Activated CD4-positive, alpha-beta memory T cell treated with anti-CD3 and anti-CD28 coated beads for 36 hours (primary cell): ENCODE measurements at regions not wholly inside any gene's neighbourhood (a gene's known extent, or its start where the extent isn't known, plus 50 kb on each side); places are given as distances from the start of the nearest gene placed in this dataset.

Source experiments
- CTCF ChIA-PET: fragments of 350-600 bp; sonication (Branson Sonifier 250); formaldehyde crosslinking; loops from one replicate; lab custom pipeline; 2021; ENCODE audit warnings: antibody characterized with exemption, inconsistent platforms; lab: Charles Lee
- POLR2A ChIA-PET: fragments of 350-600 bp; sonication (Branson Sonifier 250); formaldehyde crosslinking; loops from one replicate; lab custom pipeline; 2021; ENCODE audit warnings: antibody characterized with exemption; lab: Charles Lee
- DNase-seq: peaks from one replicate; pipeline ENCODE4 v3.0.0-alpha.2; 2020
- H3K27ac Mint-ChIP-seq: one replicate; pipeline ENCODE4 v1.8.0; 2021; ENCODE audit warnings: mixed read lengths
- H3K27me3 Mint-ChIP-seq: one replicate; pipeline ENCODE4 v1.8.0; 2021; ENCODE audit warnings: mixed read lengths
- H3K36me3 Mint-ChIP-seq: one replicate; pipeline ENCODE4 v1.8.0; 2021; ENCODE audit warnings: mixed read lengths
- H3K4me1 Mint-ChIP-seq: one replicate; pipeline ENCODE4 v1.8.0; 2021; ENCODE audit warnings: low read depth, mixed read lengths
- H3K4me3 Mint-ChIP-seq: one replicate; pipeline ENCODE4 v1.8.0; 2021; ENCODE audit warnings: mild to moderate bottlenecking, mixed read lengths
- H3K9me3 Mint-ChIP-seq: one replicate; pipeline ENCODE4 v1.8.0; 2021; ENCODE audit warnings: mixed read lengths
- intact Hi-C: fragments of 100-400 bp; cut with micrococcal nuclease; formaldehyde crosslinking; loops from one replicate; pipeline ENCODE4 v1.15.1; 2023

GRCh38 chr6:40973304-40973703 is 65.7 kb downstream of the UNC5CL start:
- H3K27me3 Mint-ChIP-seq, result peaks cover 28% of the 10 kb centered on the region
- no peaks in the 10 kb centered on the region for H3K36me3 Mint-ChIP-seq
- H3K27ac Mint-ChIP-seq, result no peak overlapping the region
- no peak for DNase-seq
- no peaks in the 10 kb centered on the region for H3K4me1 Mint-ChIP-seq
- intact Hi-C loops, result no loop called here
- ChIA-PET POLR2A (no interaction called here), CTCF (no interaction called here)
- H3K9me3 Mint-ChIP-seq, result peaks cover 3% of the 10 kb centered on the region
- H3K4me3 Mint-ChIP-seq, result no peak overlapping the region

GRCh38 chr6:40972814-40973213 is 66.2 kb downstream of the UNC5CL start:
- no peaks in the 10 kb centered on the region for H3K4me1 Mint-ChIP-seq
- H3K4me3 Mint-ChIP-seq, result no peak overlapping the region
- ChIA-PET POLR2A (no interaction called here), CTCF (no interaction called here)
- DNase-seq, result no peak
- H3K27me3 Mint-ChIP-seq, result peaks cover 25% of the 10 kb centered on the region
- intact Hi-C loops, result no loop called here
- no peaks in the 10 kb centered on the region for H3K36me3 Mint-ChIP-seq
- peaks cover 3% of the 10 kb centered on the region for H3K9me3 Mint-ChIP-seq
- H3K27ac Mint-ChIP-seq, result no peak overlapping the region

GRCh38 chr6:40972190-40972589 is 66.8 kb downstream of the UNC5CL start:
- ChIA-PET POLR2A (no interaction called here), CTCF (interaction anchor here (0.7 kb wide), 1 partner anchor 64 kb away, joined by 5 read pairs; no protein-coding TSS in a partner anchor)
- Mint-ChIP-seq H3K9me3 (peaks cover 3% of the 10 kb centered on the region), H3K36me3 (no peaks in the 10 kb centered on the region), H3K27me3 (peaks cover 21% of the 10 kb centered on the region), H3K4me3 (no peak overlapping the region), H3K27ac (no peak overlapping the region), H3K4me1 (no peaks in the 10 kb centered on the region)
- DNase-seq, result no peak
- intact Hi-C loops, result no loop called here

GRCh38 chr6:40968620-40969164 is 70.3 kb downstream of the UNC5CL start:
- H3K36me3 Mint-ChIP-seq, result no peaks in the 10 kb centered on the region
- peaks cover 3% of the 10 kb centered on the region for H3K9me3 Mint-ChIP-seq
- DNase-seq, result no peak
- intact Hi-C loops, result no loop called here
- peaks cover 5% of the 10 kb centered on the region for H3K27me3 Mint-ChIP-seq
- no peak overlapping the region for H3K27ac Mint-ChIP-seq
- H3K4me1 Mint-ChIP-seq, result no peaks in the 10 kb centered on the region
- ChIA-PET POLR2A (no interaction called here), CTCF (no interaction called here)
- no peak overlapping the region for H3K4me3 Mint-ChIP-seq

- intact Hi-C loops, result no loop called here
- peaks cover 12% of the 10 kb centered on the region for H3K4me1 Mint-ChIP-seq
- H3K9me3 Mint-ChIP-seq, result no peaks in the 10 kb centered on the region
- H3K27me3 Mint-ChIP-seq, result peaks cover 3% of the 10 kb centered on the region
- H3K4me3 Mint-ChIP-seq, result no peak overlapping the region
- no peaks in the 10 kb centered on the region for H3K36me3 Mint-ChIP-seq
- POLR2A ChIA-PET, result no interaction called here
- DNase-seq, result no peak
- CTCF ChIA-PET, result no interaction called here
- H3K27ac Mint-ChIP-seq, result no peak overlapping the region
These were observed 72.2 kb downstream of the UNC5CL start for GRCh38 chr6:40966860-40967259.

GRCh38 chr6:40965046-40965445 is 74.0 kb downstream of the UNC5CL start:
- Mint-ChIP-seq H3K36me3 (no peaks in the 10 kb centered on the region), H3K27me3 (no peaks in the 10 kb centered on the region), H3K4me3 (no peak overlapping the region), H3K4me1 (peaks cover 12% of the 10 kb centered on the region), H3K9me3 (no peaks in the 10 kb centered on the region), H3K27ac (no peak overlapping the region)
- ChIA-PET POLR2A (no interaction called here), CTCF (interaction anchor here (0.6 kb wide), 1 partner anchor 89 kb away, joined by 3 read pairs; no protein-coding TSS in a partner anchor)
- intact Hi-C loops, result no loop called here
- DNase-seq, result no peak

GRCh38 chr6:40963019-40963418 is 76.0 kb downstream of the UNC5CL start:
- intact Hi-C loops, result no loop called here
- no peaks in the 10 kb centered on the region for H3K9me3 Mint-ChIP-seq
- no peak overlapping the region for H3K4me3 Mint-ChIP-seq
- H3K36me3 Mint-ChIP-seq, result no peaks in the 10 kb centered on the region
- no peak for DNase-seq
- no peaks in the 10 kb centered on the region for H3K27me3 Mint-ChIP-seq
- ChIA-PET CTCF (no interaction called here), POLR2A (no interaction called here)
- peaks cover 12% of the 10 kb centered on the region for H3K4me1 Mint-ChIP-seq
- no peak overlapping the region for H3K27ac Mint-ChIP-seq

GRCh38 chr6:40962241-40962640 is 76.8 kb downstream of the UNC5CL start:
- Mint-ChIP-seq H3K4me1 (peaks cover 12% of the 10 kb centered on the region), H3K9me3 (no peaks in the 10 kb centered on the region), H3K36me3 (no peaks in the 10 kb centered on the region), H3K27ac (no peak overlapping the region), H3K4me3 (no peak overlapping the region), H3K27me3 (peaks cover under 1% of the 10 kb centered on the region)
- intact Hi-C loops, result no loop called here
- peak; percentile 61 for DNase-seq
- POLR2A ChIA-PET, result no interaction called here
- CTCF ChIA-PET, result interaction anchor here (0.6 kb wide), 1 partner anchor 9 kb away, joined by 3 read pairs; no protein-coding TSS in a partner anchor

GRCh38 chr6:40961831-40962230 is 77.2 kb downstream of the UNC5CL start:
- ChIA-PET POLR2A (no interaction called here), CTCF (interaction anchor here (0.6 kb wide), 1 partner anchor 9 kb away, joined by 3 read pairs; no protein-coding TSS in a partner anchor)
- peaks cover 2% of the 10 kb centered on the region for H3K27me3 Mint-ChIP-seq
- no peak for DNase-seq
- H3K9me3 Mint-ChIP-seq, result no peaks in the 10 kb centered on the region
- H3K36me3 Mint-ChIP-seq, result no peaks in the 10 kb centered on the region
- intact Hi-C loops, result no loop called here
- no peak overlapping the region for H3K27ac Mint-ChIP-seq
- no peak overlapping the region for H3K4me3 Mint-ChIP-seq
- peaks cover 12% of the 10 kb centered on the region for H3K4me1 Mint-ChIP-seq

- intact Hi-C loops, result no loop called here
- Mint-ChIP-seq H3K27me3 (peaks cover 2% of the 10 kb centered on the region), H3K4me3 (no peak overlapping the region), H3K9me3 (no peaks in the 10 kb centered on the region), H3K36me3 (no peaks in the 10 kb centered on the region), H3K4me1 (peaks cover 12% of the 10 kb centered on the region), H3K27ac (no peak overlapping the region)
- no peak for DNase-seq
- CTCF ChIA-PET, result no interaction called here
- POLR2A ChIA-PET, result no interaction called here
These were observed 78.1 kb downstream of the UNC5CL start for GRCh38 chr6:40960742-40961430.

- POLR2A ChIA-PET, result no interaction called here
- CTCF ChIA-PET, result no interaction called here
- H3K36me3 Mint-ChIP-seq, result no peaks in the 10 kb centered on the region
- H3K4me1 Mint-ChIP-seq, result peaks cover 12% of the 10 kb centered on the region
- H3K9me3 Mint-ChIP-seq, result no peaks in the 10 kb centered on the region
- H3K27me3 Mint-ChIP-seq, result peaks cover 2% of the 10 kb centered on the region
- H3K4me3 Mint-ChIP-seq, result no peak overlapping the region
- H3K27ac Mint-ChIP-seq, result no peak overlapping the region
- no peak for DNase-seq
- intact Hi-C loops, result no loop called here
These were observed 79.2 kb downstream of the UNC5CL start for GRCh38 chr6:40959781-40960327.

GRCh38 chr6:40958738-40959137 is 80.3 kb downstream of the UNC5CL start:
- POLR2A ChIA-PET, result no interaction called here
- Mint-ChIP-seq H3K27me3 (peaks cover 5% of the 10 kb centered on the region), H3K27ac (no peak overlapping the region), H3K9me3 (no peaks in the 10 kb centered on the region), H3K36me3 (no peaks in the 10 kb centered on the region), H3K4me1 (peaks cover 12% of the 10 kb centered on the region), H3K4me3 (no peak overlapping the region)
- intact Hi-C loops, result no loop called here
- no peak for DNase-seq
- CTCF ChIA-PET, result no interaction called here
